ENCODE measurements at regions not wholly inside any gene's neighbourhood (a gene's known extent, or its start where the extent isn't known, plus 50 kb on each side); places are given as distances from the start of the nearest gene placed in this dataset.

GRCh38 chr7:130850956-130851355, 116.9 kb upstream of the KLF14 start:
- Histone ChIP-seq H2AFZ (ENCODE audit: low read depth, low read length) (no peak overlapping the region), H3K9me1 (replicated peaks; ENCODE audit: control insufficient read depth, extremely low read depth, insufficient read depth, low read length) (no peaks in the 10 kb centered on the region), H3K4me2 (ENCODE audit: insufficient read depth, low read length) (no peak overlapping the region), H3K4me3 (replicated peaks in 1 of 3; ENCODE audit: insufficient read depth in 1 of 3, low read depth in 1 of 3, low read length in 3 of 3) (no peak overlapping the region), H3K9ac (replicated peaks; ENCODE audit: extremely low read depth, insufficient read depth, low read length) (no peak overlapping the region), H4K20me1 (replicated peaks; ENCODE audit: control insufficient read depth, extremely low read depth, insufficient read depth, low read length) (no peaks in the 10 kb centered on the region), H3K79me2 (ENCODE audit: control insufficient read depth, insufficient read depth, low read length) (no peaks in the 10 kb centered on the region), H3K27ac (ENCODE audit: insufficient read depth, low read depth, low read length) (no peak overlapping the region), H3K4me1 (ENCODE audit: control insufficient read depth, extremely low read depth, insufficient read depth, low read length) (peaks cover 10% of the 10 kb centered on the region), H3K9me3 (replicated peaks; ENCODE audit: control insufficient read depth, insufficient read depth, low read length) (no peaks in the 10 kb centered on the region), H3K36me3 (ENCODE audit: control insufficient read depth in 2 of 2, extremely low read depth in 1 of 2, insufficient read depth in 2 of 2, low read length in 2 of 2) (peaks cover 0 to 2% of the 10 kb centered on the region in 2 experiments), H3K27me3 (ENCODE audit: control insufficient read depth in 2 of 2, insufficient read depth in 2 of 2, low read length in 2 of 2) (no peaks in the 10 kb centered on the region)
- DNase-seq (ENCODE audit: low read depth, low spot score) (no peak), FAIRE-seq (no peak)
- ChIA-PET CTCF (no interaction called here), POLR2A (no interaction called here)
- dilution Hi-C loops (cut with MboI; ENCODE audit: extremely low pct_ligation_motif_present, low sequenced_read_pairs) (no loop called here), intact Hi-C loops (cut with micrococcal nuclease) (no loop called here)
- TF ChIP-seq MYC (IDR thresholded peaks at IDR 0.05; ENCODE audit: low read depth, low read length) (no peak), CTCF (IDR thresholded peaks at IDR 0.05; ENCODE audit: extremely low read depth in 1 of 2, insufficient read depth in 1 of 2, low read depth in 1 of 2, low read length in 2 of 2) (no peak), EZH2 (IDR thresholded peaks at IDR 0.05; ENCODE audit: borderline replicate concordance, low read depth, low read length, severe bottlenecking) (no peak), GATA2 (IDR thresholded peaks at IDR 0.05; ENCODE audit: insufficient read depth, insufficient read length, low read depth, low read length) (no peak), MAX (IDR thresholded peaks at IDR 0.05; ENCODE audit: insufficient read depth, insufficient read length) (no peak)
- BruUV-seq (replicated peaks), result no TSS peak

- DNase-seq (ENCODE audit: low read depth, low spot score) (no peak), FAIRE-seq (no peak)
- Histone ChIP-seq H3K9ac (replicated peaks; ENCODE audit: extremely low read depth, insufficient read depth, low read length) (no peak overlapping the region), H3K4me3 (replicated peaks in 1 of 3; ENCODE audit: insufficient read depth in 1 of 3, low read depth in 1 of 3, low read length in 3 of 3) (no peak overlapping the region), H3K4me1 (ENCODE audit: control insufficient read depth, extremely low read depth, insufficient read depth, low read length) (peaks cover 10% of the 10 kb centered on the region), H3K27me3 (ENCODE audit: control insufficient read depth in 2 of 2, insufficient read depth in 2 of 2, low read length in 2 of 2) (no peaks in the 10 kb centered on the region), H3K36me3 (ENCODE audit: control insufficient read depth in 2 of 2, extremely low read depth in 1 of 2, insufficient read depth in 2 of 2, low read length in 2 of 2) (peaks cover 4% of the 10 kb centered on the region in 2 experiments), H3K27ac (ENCODE audit: insufficient read depth, low read depth, low read length) (no peak overlapping the region), H3K9me1 (replicated peaks; ENCODE audit: control insufficient read depth, extremely low read depth, insufficient read depth, low read length) (no peaks in the 10 kb centered on the region), H3K4me2 (ENCODE audit: insufficient read depth, low read length) (no peak overlapping the region), H3K79me2 (ENCODE audit: control insufficient read depth, insufficient read depth, low read length) (no peaks in the 10 kb centered on the region), H2AFZ (ENCODE audit: low read depth, low read length) (no peak overlapping the region), H3K9me3 (replicated peaks; ENCODE audit: control insufficient read depth, insufficient read depth, low read length) (peaks cover 2% of the 10 kb centered on the region), H4K20me1 (replicated peaks; ENCODE audit: control insufficient read depth, extremely low read depth, insufficient read depth, low read length) (no peaks in the 10 kb centered on the region)
- no TSS peak for BruUV-seq (replicated peaks)
- intact Hi-C loops (cut with micrococcal nuclease) (no loop called here), dilution Hi-C loops (cut with MboI; ENCODE audit: extremely low pct_ligation_motif_present, low sequenced_read_pairs) (no loop called here)
- CTCF ChIA-PET, result no interaction called here
- TF ChIP-seq MAX (IDR thresholded peaks at IDR 0.05; ENCODE audit: insufficient read depth, insufficient read length), result no peak
- TF ChIP-seq POLR2A (IDR thresholded peaks at IDR 0.05; ENCODE audit: low read depth, low read length), result no peak
- TF ChIP-seq POLR2AphosphoS5 (IDR thresholded peaks at IDR 0.05; ENCODE audit: insufficient read depth, low read depth, low read length), result no peak
- TF ChIP-seq CTCF (IDR thresholded peaks at IDR 0.05; ENCODE audit: extremely low read depth in 1 of 2, insufficient read depth in 1 of 2, low read depth in 1 of 2, low read length in 2 of 2), result no peak
- no peak for TF ChIP-seq MYC (IDR thresholded peaks at IDR 0.05; ENCODE audit: low read depth, low read length)
- TF ChIP-seq GATA2 (IDR thresholded peaks at IDR 0.05; ENCODE audit: insufficient read depth, insufficient read length, low read depth, low read length), result no peak
- no peak for TF ChIP-seq EZH2 (IDR thresholded peaks at IDR 0.05; ENCODE audit: borderline replicate concordance, low read depth, low read length, severe bottlenecking)
- TF ChIP-seq FOS (IDR thresholded peaks at IDR 0.05; ENCODE audit: borderline replicate concordance, insufficient read depth, low read length), result no peak
- TF ChIP-seq JUN (IDR thresholded peaks at IDR 0.05; ENCODE audit: borderline replicate concordance, insufficient read depth, insufficient read length, low read depth), result no peak
- POLR2A ChIA-PET, result no interaction called here
These were observed 118.9 kb upstream of the KLF14 start for GRCh38 chr7:130852867-130853266.
